ENCODE measurements at regions not wholly inside any gene's neighbourhood (a gene's known extent, or its start where the extent isn't known, plus 50 kb on each side); places are given as distances from the start of the nearest gene placed in this dataset.

DNA sequence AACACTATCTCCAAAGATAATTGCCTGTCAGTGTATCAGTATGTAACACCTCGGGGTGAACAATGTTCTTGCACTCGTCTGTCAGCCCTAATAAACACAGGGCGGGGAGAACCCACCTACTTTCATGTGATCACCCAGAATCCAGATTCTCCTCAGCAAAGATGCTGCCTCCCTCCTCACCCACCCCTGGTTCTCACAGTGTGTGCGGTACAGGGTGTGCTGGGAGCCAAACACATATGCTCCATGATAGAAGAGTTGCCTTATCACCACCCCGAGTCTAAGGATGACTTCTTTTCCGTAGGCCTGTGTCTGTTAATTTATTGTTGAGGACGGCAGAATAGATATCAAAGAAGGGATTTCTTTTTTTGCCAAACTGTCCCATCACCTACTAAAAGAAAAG, 206.1 kb downstream of the TLE3 start:
- in situ Hi-C loops (cut with MboI; ENCODE audit: low pct_ligation_motif_present in 1 of 4, low pct_unique_long_range_greater_than_20kb in 1 of 4, low sequenced_read_pairs in 3 of 4) = no loop called here
- H3K27ac ChIP-seq = no peak overlapping the region

DNA sequence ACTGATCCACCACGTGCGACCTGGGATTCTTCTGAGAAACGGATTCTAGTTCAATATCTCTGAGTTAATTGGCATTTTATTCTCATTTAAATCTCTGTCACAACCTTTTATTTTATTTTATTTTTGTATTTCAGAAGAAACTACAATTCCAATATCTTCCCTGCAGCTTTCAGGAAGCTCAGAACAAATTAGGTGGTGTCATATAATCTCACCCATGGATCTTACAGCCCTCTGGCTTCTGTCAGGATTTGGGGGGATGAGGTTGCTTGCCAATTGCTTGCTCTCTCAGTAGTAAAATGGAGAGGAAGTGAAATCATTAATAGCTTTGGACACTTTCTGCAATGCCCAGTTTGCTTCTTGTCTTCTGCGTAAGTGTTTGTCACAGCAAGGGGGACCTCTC, 205.4 kb downstream of the TLE3 start:
- Histone ChIP-seq H3K4me3 (no peak overlapping the region), H3K27me3 (peaks cover 15% of the 10 kb centered on the region), H3K36me3 (no peaks in the 10 kb centered on the region), H3K4me1 (no peaks in the 10 kb centered on the region), H3K9me3 (no peaks in the 10 kb centered on the region), H3K27ac (no peak overlapping the region)
- WGBS, 2 donors (ENCODE audit: low coverage in 1 of 2) = 63 to 67% methylated on average over 4 of the region's 4 CpGs
- TF ChIP-seq EP300 (IDR thresholded peaks at IDR 0.05; ENCODE audit: low read depth) (no peak), POLR2A (IDR thresholded peaks at IDR 0.05) (no peak), POLR2AphosphoS5 (IDR thresholded peaks at IDR 0.05) (no peak)
- TF ChIP-seq, protein P1, sequence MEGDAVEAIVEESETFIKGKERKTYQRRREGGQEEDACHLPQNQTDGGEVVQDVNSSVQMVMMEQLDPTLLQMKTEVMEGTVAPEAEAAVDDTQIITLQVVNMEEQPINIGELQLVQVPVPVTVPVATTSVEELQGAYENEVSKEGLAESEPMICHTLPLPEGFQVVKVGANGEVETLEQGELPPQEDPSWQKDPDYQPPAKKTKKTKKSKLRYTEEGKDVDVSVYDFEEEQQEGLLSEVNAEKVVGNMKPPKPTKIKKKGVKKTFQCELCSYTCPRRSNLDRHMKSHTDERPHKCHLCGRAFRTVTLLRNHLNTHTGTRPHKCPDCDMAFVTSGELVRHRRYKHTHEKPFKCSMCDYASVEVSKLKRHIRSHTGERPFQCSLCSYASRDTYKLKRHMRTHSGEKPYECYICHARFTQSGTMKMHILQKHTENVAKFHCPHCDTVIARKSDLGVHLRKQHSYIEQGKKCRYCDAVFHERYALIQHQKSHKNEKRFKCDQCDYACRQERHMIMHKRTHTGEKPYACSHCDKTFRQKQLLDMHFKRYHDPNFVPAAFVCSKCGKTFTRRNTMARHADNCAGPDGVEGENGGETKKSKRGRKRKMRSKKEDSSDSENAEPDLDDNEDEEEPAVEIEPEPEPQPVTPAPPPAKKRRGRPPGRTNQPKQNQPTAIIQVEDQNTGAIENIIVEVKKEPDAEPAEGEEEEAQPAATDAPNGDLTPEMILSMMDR (IDR thresholded peaks at IDR 0.05) = no peak
- no peak for DNase-seq
- intact Hi-C loops (cut with DNase I; ENCODE audit: low total_unique reads) (no loop called here), in situ Hi-C loops (cut with MboI; ENCODE audit: low pct_ligation_motif_present in 1 of 4, low pct_unique_long_range_greater_than_20kb in 1 of 4, low sequenced_read_pairs in 3 of 4) (no loop called here)

More for the DNA sequence above, 206.1 kb downstream of the TLE3 start:
- DNase-seq = no peak
- peaks cover 15% of the 10 kb centered on the region for H3K27me3 ChIP-seq
- 79% methylated on average over 5 to 7 of the region's 7 CpGs for WGBS, 2 donors (ENCODE audit: low coverage in 1 of 2)
- intact Hi-C loops (cut with DNase I; ENCODE audit: low total_unique reads) = no loop called here
- no peaks in the 10 kb centered on the region for H3K36me3 ChIP-seq
- no peak overlapping the region for H3K4me3 ChIP-seq
- no peaks in the 10 kb centered on the region for H3K4me1 ChIP-seq
- no peaks in the 10 kb centered on the region for H3K9me3 ChIP-seq
- no peak for TF ChIP-seq POLR2A (IDR thresholded peaks at IDR 0.05)
- no peak for TF ChIP-seq POLR2AphosphoS5 (IDR thresholded peaks at IDR 0.05)
- TF ChIP-seq, protein P1 (IDR thresholded peaks at IDR 0.05) = no peak
- no peak for TF ChIP-seq EP300 (IDR thresholded peaks at IDR 0.05; ENCODE audit: low read depth)

DNA sequence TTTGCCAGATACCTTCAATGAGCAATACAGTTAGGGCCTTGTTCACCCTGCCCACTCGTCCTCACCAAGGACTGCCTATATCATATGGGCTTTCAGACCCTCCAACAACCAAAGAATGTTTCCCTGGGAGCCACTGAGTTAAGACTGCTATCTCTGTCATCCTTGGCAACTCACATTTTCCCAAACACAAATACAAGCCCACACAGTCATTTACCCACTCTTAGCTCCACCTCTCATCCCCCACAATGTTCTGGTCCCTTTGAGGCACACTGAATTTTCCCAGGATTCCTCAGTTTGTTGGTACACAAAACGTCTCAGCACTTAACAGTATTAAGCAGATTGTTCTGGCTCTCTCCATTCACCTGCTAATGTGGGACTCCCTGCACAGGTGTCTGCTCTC, 204.6 kb downstream of the TLE3 start:
- in situ Hi-C loops (cut with MboI; ENCODE audit: low pct_ligation_motif_present in 1 of 4, low pct_unique_long_range_greater_than_20kb in 1 of 4, low sequenced_read_pairs in 3 of 4) = no loop called here
- peaks cover 15% of the 10 kb centered on the region for H3K27me3 ChIP-seq

DNA sequence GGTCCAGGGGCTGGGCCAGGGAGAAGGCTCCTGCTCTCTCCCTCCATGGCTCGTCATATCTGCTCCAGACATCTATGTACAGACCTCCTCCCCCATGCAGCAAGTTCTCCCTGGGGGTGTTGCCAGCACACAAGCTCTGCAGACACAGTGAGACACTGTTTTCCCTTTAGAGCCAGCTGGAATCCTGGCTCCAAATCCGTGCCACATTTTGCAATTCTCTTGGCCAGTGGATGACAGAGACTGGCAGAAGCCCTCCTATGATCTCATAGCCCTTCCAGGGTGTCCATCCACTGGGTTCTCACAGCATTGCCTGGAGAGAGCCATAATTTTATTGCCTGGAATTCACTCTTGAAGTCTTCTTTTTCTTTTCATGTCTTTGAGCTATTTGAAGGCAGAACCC, 203.9 kb downstream of the TLE3 start:
- H3K4me3 ChIP-seq = no peak overlapping the region
- H3K27me3 ChIP-seq = peaks cover 15% of the 10 kb centered on the region
- intact Hi-C loops (cut with DNase I; ENCODE audit: low total_unique reads) (no loop called here), in situ Hi-C loops (cut with MboI; ENCODE audit: low pct_ligation_motif_present in 1 of 4, low pct_unique_long_range_greater_than_20kb in 1 of 4, low sequenced_read_pairs in 3 of 4) (no loop called here)
- no peak overlapping the region for H3K27ac ChIP-seq
- no peak for DNase-seq
- no peaks in the 10 kb centered on the region for H3K36me3 ChIP-seq
- no peaks in the 10 kb centered on the region for H3K9me3 ChIP-seq
- no peaks in the 10 kb centered on the region for H3K4me1 ChIP-seq
- WGBS, 2 donors (ENCODE audit: low coverage in 1 of 2) = 46% methylated on average over 2 of the region's 2 CpGs; no CpG with 5 or more reads in 1 of the 2 donors
- TF ChIP-seq, protein P1 (IDR thresholded peaks at IDR 0.05) = no peak
- TF ChIP-seq POLR2A (IDR thresholded peaks at IDR 0.05) = no peak
- TF ChIP-seq EP300 (IDR thresholded peaks at IDR 0.05; ENCODE audit: low read depth) = no peak
- TF ChIP-seq POLR2AphosphoS5 (IDR thresholded peaks at IDR 0.05) = no peak

More for the DNA sequence above, 204.6 kb downstream of the TLE3 start:
- Histone ChIP-seq H3K36me3 (no peaks in the 10 kb centered on the region), H3K4me1 (no peaks in the 10 kb centered on the region), H3K27ac (no peak overlapping the region), H3K9me3 (no peaks in the 10 kb centered on the region), H3K4me3 (no peak overlapping the region)
- TF ChIP-seq, protein P1 (IDR thresholded peaks at IDR 0.05) = no peak
- no peak for TF ChIP-seq POLR2A (IDR thresholded peaks at IDR 0.05)
- TF ChIP-seq EP300 (IDR thresholded peaks at IDR 0.05; ENCODE audit: low read depth) = no peak
- no peak for TF ChIP-seq POLR2AphosphoS5 (IDR thresholded peaks at IDR 0.05)
- intact Hi-C loops (cut with DNase I; ENCODE audit: low total_unique reads) = no loop called here
- DNase-seq = no peak
- 40 to 58% methylated on average over 1 to 2 of the region's 2 CpGs for WGBS, 2 donors (ENCODE audit: low coverage in 1 of 2)
